ENCODE measurements at regions not wholly inside any gene's neighbourhood (a gene's known extent, or its start where the extent isn't known, plus 50 kb on each side); places are given as distances from the start of the nearest gene placed in this dataset.

- H3K79me2 ChIP-seq (ENCODE audit: low read length), result no peaks in the 10 kb centered on the region
- H2AFZ ChIP-seq (ENCODE audit: low read length), result no peak overlapping the region
- no peak overlapping the region for H3K9ac ChIP-seq (ENCODE audit: low read length)
- no peaks in the 10 kb centered on the region for H3K9me3 ChIP-seq (replicated peaks; ENCODE audit: insufficient read depth, low read length)
- TF ChIP-seq CTCF (IDR thresholded peaks at IDR 0.05; ENCODE audit: low read length), result no peak
- TF ChIP-seq EZH2phosphoT487 (IDR thresholded peaks at IDR 0.05; ENCODE audit: low read length), result no peak
- TF ChIP-seq EZH2 (optimal IDR thresholded peaks at IDR 0.05; ENCODE audit: low read depth, low read length), result no peak
- H3K4me3 ChIP-seq (ENCODE audit: low read length), result no peak overlapping the region
- no peaks in the 10 kb centered on the region for H4K20me1 ChIP-seq (ENCODE audit: insufficient read depth, low read length)
- no peak overlapping the region for H3K27ac ChIP-seq (ENCODE audit: low read length)
- H3K4me1 ChIP-seq (ENCODE audit: low read length), result no peaks in the 10 kb centered on the region
- H3K9me2 ChIP-seq (replicated peaks; ENCODE audit: insufficient read depth, low read length), result no peaks in the 10 kb centered on the region
- H3K27me3 ChIP-seq (replicated peaks; ENCODE audit: insufficient read depth, low read length), result no peaks in the 10 kb centered on the region
- H3K36me3 ChIP-seq (replicated peaks; ENCODE audit: insufficient read depth, low read length), result no peaks in the 10 kb centered on the region
- no peak overlapping the region for H3K4me2 ChIP-seq (ENCODE audit: low read depth, low read length)
- no peak for DNase-seq
- no peaks in the 10 kb centered on the region for H3F3A ChIP-seq (ENCODE audit: insufficient read depth, low read length)
Measured at GRCh38 chr17:55639096-55639495, 83.6 kb downstream of the TMEM100 start.

GRCh38 chr17:55635253-55635914, 87.3 kb downstream of the TMEM100 start:
- Histone ChIP-seq H3K4me3 (ENCODE audit: low read length) (no peak overlapping the region), H3K79me2 (ENCODE audit: low read length) (no peaks in the 10 kb centered on the region), H3K27me3 (replicated peaks; ENCODE audit: insufficient read depth, low read length) (no peaks in the 10 kb centered on the region), H3K9me2 (replicated peaks; ENCODE audit: insufficient read depth, low read length) (no peaks in the 10 kb centered on the region), H2AFZ (ENCODE audit: low read length) (no peak overlapping the region), H3K9ac (ENCODE audit: low read length) (no peak overlapping the region), H3F3A (ENCODE audit: insufficient read depth, low read length) (no peaks in the 10 kb centered on the region), H3K4me1 (ENCODE audit: low read length) (no peaks in the 10 kb centered on the region), H3K4me2 (ENCODE audit: low read depth, low read length) (no peak overlapping the region), H3K9me3 (replicated peaks; ENCODE audit: insufficient read depth, low read length) (no peaks in the 10 kb centered on the region), H4K20me1 (ENCODE audit: insufficient read depth, low read length) (no peaks in the 10 kb centered on the region), H3K27ac (ENCODE audit: low read length) (no peak overlapping the region), H3K36me3 (replicated peaks; ENCODE audit: insufficient read depth, low read length) (no peaks in the 10 kb centered on the region)
- DNase-seq, result no peak
- TF ChIP-seq EZH2 (optimal IDR thresholded peaks at IDR 0.05; ENCODE audit: low read depth, low read length) (no peak), EZH2phosphoT487 (IDR thresholded peaks at IDR 0.05; ENCODE audit: low read length) (no peak)

GRCh38 chr17:55634702-55635101, 88.0 kb downstream of the TMEM100 start:
- DNase-seq, result no peak
- no peak for TF ChIP-seq EZH2 (optimal IDR thresholded peaks at IDR 0.05; ENCODE audit: low read depth, low read length)
- no peak for TF ChIP-seq CTCF (IDR thresholded peaks at IDR 0.05; ENCODE audit: low read length)
- no peak for TF ChIP-seq EZH2phosphoT487 (IDR thresholded peaks at IDR 0.05; ENCODE audit: low read length)
- Histone ChIP-seq H2AFZ (ENCODE audit: low read length) (no peak overlapping the region), H3K27me3 (replicated peaks; ENCODE audit: insufficient read depth, low read length) (no peaks in the 10 kb centered on the region), H3K36me3 (replicated peaks; ENCODE audit: insufficient read depth, low read length) (no peaks in the 10 kb centered on the region), H3K27ac (ENCODE audit: low read length) (no peak overlapping the region), H3K79me2 (ENCODE audit: low read length) (no peaks in the 10 kb centered on the region), H4K20me1 (ENCODE audit: insufficient read depth, low read length) (no peaks in the 10 kb centered on the region), H3K4me1 (ENCODE audit: low read length) (no peaks in the 10 kb centered on the region), H3K9me2 (replicated peaks; ENCODE audit: insufficient read depth, low read length) (no peaks in the 10 kb centered on the region), H3K4me2 (ENCODE audit: low read depth, low read length) (no peak overlapping the region), H3K9me3 (replicated peaks; ENCODE audit: insufficient read depth, low read length) (no peaks in the 10 kb centered on the region), H3K4me3 (ENCODE audit: low read length) (no peak overlapping the region), H3K9ac (ENCODE audit: low read length) (no peak overlapping the region), H3F3A (ENCODE audit: insufficient read depth, low read length) (no peaks in the 10 kb centered on the region)

GRCh38 chr17:55632893-55633292, 89.8 kb downstream of the TMEM100 start:
- H3K79me2 ChIP-seq (ENCODE audit: low read length), result no peaks in the 10 kb centered on the region
- H3K4me3 ChIP-seq (ENCODE audit: low read length), result no peak overlapping the region
- no peaks in the 10 kb centered on the region for H4K20me1 ChIP-seq (ENCODE audit: insufficient read depth, low read length)
- no peaks in the 10 kb centered on the region for H3K9me3 ChIP-seq (replicated peaks; ENCODE audit: insufficient read depth, low read length)
- H3K9me2 ChIP-seq (replicated peaks; ENCODE audit: insufficient read depth, low read length), result no peaks in the 10 kb centered on the region
- no peak overlapping the region for H3K9ac ChIP-seq (ENCODE audit: low read length)
- no peak overlapping the region for H3K4me2 ChIP-seq (ENCODE audit: low read depth, low read length)
- no peaks in the 10 kb centered on the region for H3K4me1 ChIP-seq (ENCODE audit: low read length)
- no peaks in the 10 kb centered on the region for H3K36me3 ChIP-seq (replicated peaks; ENCODE audit: insufficient read depth, low read length)
- H3K27ac ChIP-seq (ENCODE audit: low read length), result no peak overlapping the region
- no peaks in the 10 kb centered on the region for H3K27me3 ChIP-seq (replicated peaks; ENCODE audit: insufficient read depth, low read length)
- H3F3A ChIP-seq (ENCODE audit: insufficient read depth, low read length), result no peaks in the 10 kb centered on the region
- H2AFZ ChIP-seq (ENCODE audit: low read length), result no peak overlapping the region
- DNase-seq, result no peak
- TF ChIP-seq CTCF (IDR thresholded peaks at IDR 0.05; ENCODE audit: low read length) (no peak), EZH2phosphoT487 (IDR thresholded peaks at IDR 0.05; ENCODE audit: low read length) (no peak), EZH2 (optimal IDR thresholded peaks at IDR 0.05; ENCODE audit: low read depth, low read length) (no peak)
